ENCODE measurements at regions not wholly inside any gene's neighbourhood (a gene's known extent, or its start where the extent isn't known, plus 50 kb on each side); places are given as distances from the start of the nearest gene placed in this dataset.

DNA sequence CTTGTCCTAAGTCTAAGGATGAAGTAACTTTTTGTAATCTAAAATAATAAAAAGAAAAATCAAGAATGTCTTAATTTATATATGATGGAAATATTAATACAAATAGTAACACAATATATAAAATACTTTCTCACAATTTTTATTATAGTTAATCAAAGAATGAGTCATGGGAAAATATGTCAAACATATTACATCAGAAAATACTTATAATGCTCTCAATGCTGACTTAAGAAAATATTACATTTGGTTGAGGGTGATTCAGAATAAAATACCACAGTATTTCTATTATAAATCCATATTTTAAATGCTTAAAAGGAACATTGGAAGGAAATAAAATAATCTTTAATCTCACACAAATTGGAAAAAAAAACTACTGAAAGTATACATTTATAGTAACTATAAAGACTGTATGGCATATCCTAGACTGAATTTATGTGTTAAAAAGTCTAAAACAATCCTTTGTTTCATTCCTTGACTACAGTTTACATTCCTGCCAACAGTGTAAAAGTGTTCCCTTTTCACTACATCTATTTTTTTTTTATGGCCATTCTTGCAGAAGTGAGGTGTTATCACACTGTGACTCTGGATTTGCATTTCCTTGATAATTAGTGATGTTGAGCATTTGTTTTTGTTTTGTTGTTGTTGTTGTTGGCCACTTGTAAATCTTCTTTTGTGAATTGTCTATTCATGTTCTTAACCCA is 1573.5 kb upstream of the ACVR2A start:
- no peak for DNase-seq (ENCODE audit: low spot score)

GRCh38 chr2:146270618-146271017 is 1574.2 kb upstream of the ACVR2A start:
- DNase-seq (ENCODE audit: low spot score) = no peak

GRCh38 chr2:146267093-146267492 is 1577.7 kb upstream of the ACVR2A start:
- no peak for DNase-seq (ENCODE audit: low spot score)

GRCh38 chr2:146265656-146266055 is 1579.2 kb upstream of the ACVR2A start:
- no peak for DNase-seq (ENCODE audit: low spot score)

DNA sequence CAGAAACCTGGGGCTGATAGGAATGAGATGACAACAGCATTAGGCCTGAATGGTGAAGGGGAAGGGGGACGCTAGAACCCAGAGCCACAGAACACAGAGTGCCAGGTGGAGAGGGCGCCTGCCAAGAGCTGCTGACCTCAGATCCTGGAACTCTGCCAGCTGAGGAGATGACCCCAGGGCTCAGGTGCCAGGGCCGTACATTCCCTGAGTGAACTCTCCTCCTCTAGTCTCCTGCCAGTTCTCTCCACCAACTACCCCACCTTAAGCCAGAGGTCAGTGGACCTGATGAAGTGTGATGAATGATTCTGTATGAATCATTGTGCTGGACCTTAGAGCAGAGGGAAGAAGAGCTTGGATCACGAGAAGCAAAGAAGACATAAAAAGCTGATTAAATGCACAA is 1582.2 kb upstream of the ACVR2A start:
- no peak for DNase-seq (ENCODE audit: low spot score)

DNA sequence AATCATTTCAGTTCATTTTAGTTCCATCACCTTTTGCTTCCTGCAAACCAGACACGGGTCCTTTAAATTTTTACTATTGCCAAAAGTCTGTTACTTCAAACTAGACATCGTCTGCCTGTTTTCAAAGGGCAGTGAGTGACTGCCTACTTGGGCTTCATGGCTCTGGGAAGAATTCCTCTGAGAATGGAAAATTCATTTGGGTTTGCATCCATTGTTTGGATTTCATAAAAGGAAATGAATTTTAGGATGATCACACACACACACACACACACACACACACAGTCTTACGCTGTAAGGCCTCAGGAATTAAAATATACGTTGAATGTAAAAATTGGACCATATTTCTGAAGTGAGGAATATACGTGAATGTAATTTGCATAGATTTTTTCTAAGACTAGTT is 1584.3 kb upstream of the ACVR2A start:
- DNase-seq (ENCODE audit: low spot score) = no peak

DNA sequence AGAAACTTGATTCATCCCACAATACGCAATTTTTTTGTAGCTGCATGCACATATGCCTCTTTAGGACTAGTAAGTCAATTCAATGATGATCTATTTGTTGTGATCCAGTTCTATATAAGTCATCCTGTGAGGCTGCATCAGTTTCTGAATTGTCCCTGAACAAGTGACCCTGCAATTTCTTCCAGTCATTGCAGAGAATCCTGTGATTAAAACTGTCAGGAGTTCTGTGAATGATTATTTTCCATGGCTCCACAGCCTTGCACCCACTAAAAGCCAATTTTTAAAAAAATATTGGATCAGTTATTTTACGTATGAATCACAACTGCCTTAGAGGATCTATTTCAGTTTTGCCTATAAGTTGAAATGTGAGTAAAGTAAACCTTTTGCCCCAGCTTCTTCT is 1585.0 kb upstream of the ACVR2A start:
- DNase-seq (ENCODE audit: low spot score) = no peak

DNA sequence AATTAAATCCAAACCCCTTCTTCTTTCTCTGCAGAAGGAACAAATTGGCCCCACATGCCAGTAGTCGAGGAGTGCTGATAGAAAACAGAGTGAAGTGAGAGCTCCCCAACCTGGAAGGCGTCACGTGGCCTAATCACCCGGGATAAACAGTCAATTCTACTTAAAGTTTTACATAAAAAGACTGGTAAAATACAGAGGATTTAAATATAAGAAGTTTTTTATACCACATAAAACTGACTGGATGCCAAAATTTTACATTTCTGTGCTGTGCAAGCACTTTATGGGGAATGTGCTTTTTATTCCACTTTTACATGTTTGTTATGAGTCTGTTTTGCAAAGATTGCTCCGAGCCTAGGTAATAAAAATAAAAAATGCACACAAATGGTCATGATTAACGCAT is 1586.8 kb upstream of the ACVR2A start:
- DNase-seq (ENCODE audit: low spot score) = no peak

GRCh38 chr2:146252119-146252518 is 1592.7 kb upstream of the ACVR2A start:
- DNase-seq (ENCODE audit: low spot score) = no peak

DNA sequence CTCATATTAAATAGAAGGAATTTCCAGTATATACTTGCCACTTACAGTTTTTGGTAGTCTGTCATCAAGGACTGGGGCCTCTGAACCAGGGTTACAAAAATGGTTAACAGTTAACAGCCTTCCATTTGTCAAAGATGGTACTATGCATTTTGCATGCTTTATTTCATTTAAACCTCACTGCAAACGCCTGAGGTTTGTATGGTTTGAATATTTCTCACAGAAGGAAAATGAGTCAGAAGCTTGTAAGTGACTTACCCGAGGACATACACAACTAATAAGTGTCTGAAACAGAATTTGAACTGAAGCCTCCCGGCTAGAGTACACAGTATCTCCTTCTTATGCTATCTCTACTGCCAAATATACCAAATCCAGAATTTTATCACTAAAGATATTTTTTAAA is 1593.5 kb upstream of the ACVR2A start:
- no peak for DNase-seq (ENCODE audit: low spot score)

DNA sequence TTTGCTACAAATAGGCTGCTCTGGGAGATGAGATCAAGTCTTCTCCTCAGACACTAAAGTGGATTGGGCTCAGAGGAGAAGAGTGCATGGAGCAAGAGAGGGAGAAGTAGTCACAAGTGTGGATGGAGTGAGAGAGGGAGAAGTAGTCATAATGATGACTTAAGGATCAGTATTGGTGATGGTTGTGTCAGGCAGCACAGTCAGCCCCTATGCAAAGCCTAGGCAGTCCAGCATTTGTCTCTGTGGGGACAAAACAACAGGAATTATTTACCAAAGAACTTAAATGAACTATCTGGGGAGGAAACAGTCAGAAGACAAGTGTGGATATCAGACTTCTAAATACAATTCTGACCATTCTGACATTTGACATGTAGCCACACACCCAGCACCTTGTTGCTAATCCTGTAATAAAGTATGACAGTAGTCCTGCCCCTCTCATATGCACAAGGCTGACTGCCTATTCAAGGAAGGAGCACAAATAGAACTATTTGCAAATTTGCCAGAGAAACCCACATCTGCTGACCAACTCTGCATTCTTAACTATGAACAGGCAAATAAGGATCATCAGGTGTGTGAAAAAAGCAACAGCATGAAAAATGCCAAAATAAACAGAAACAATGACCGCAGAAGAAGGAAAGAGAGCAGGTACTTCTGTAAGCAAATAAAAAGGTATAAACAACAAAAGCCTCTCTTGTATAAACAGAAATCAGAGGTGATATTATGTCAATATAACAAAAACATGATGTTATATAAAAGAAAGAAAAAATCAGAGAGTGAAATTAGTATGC is 1597.9 kb upstream of the ACVR2A start:
- DNase-seq (ENCODE audit: low spot score) = no peak

- no peak for DNase-seq (ENCODE audit: low spot score)
Observed at GRCh38 chr2:146246002-146246735, 1598.7 kb upstream of the ACVR2A start.

- DNase-seq (ENCODE audit: low spot score) = no peak
Observed at GRCh38 chr2:146244830-146245229, 1600.0 kb upstream of the ACVR2A start.

- no peak for DNase-seq (ENCODE audit: low spot score)
Observed at GRCh38 chr2:146244131-146244530, 1600.7 kb upstream of the ACVR2A start.

GRCh38 chr2:146241023-146241422 is 1603.8 kb upstream of the ACVR2A start:
- DNase-seq (ENCODE audit: low spot score) = no peak

- no peak for DNase-seq (ENCODE audit: low spot score)
Observed at GRCh38 chr2:146240391-146240790, 1604.4 kb upstream of the ACVR2A start.

GRCh38 chr2:146239392-146240135 is 1605.3 kb upstream of the ACVR2A start:
- no peak for DNase-seq (ENCODE audit: low spot score)

DNA sequence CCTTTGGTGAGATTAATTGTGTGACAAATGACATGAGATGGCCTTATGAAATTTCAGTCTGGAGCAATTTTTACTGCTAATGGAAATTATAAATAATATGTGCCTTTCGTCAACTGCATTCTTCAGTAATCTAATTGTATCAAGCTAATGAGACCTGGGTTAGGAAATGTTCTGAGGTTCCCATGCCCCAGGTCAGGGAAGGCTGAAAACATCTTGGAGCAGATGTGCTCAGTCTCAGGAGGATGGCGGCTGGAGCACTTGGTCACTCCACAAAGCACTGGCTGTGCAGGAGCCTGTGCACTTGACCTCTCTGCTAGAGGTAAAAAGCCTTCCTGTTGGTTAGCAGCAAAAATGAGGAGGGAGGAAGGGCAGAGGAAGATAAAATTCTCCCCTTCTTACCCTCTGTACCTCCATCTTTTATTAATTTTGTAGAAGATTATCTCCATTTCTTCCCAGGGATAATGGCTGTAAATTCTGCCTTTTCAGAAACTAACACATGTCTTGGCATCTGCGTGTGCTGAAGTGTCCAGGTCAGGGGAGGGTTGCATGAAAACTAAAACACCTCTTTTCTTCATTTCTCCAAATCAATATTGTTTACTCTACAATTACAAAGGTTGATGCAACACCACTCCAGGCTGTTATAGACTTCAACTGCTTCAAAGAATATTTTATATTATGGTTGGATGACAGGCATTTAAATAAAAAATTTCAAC is 1606.4 kb upstream of the ACVR2A start:
- no peak for DNase-seq (ENCODE audit: low spot score)

DNA sequence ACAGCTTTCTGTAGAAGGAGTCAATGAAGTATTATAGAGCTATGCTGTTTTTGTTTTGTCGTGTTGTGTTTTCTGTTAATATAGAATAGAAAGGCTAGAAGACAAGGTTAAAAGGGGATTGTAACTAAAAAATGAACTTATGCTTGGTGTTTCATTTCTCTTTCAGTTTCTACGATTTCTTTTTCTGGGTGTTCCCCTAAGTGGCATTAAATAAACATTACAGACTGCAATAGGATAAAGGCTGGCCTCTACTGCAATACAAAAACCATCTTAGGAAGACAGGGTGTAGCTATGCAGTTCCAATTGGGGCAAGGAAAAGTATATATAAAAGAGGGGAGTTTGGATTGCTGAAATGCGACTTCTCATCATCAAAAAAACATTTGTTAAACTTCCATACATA is 1609.7 kb upstream of the ACVR2A start:
- DNase-seq (ENCODE audit: low spot score) = no peak

DNA sequence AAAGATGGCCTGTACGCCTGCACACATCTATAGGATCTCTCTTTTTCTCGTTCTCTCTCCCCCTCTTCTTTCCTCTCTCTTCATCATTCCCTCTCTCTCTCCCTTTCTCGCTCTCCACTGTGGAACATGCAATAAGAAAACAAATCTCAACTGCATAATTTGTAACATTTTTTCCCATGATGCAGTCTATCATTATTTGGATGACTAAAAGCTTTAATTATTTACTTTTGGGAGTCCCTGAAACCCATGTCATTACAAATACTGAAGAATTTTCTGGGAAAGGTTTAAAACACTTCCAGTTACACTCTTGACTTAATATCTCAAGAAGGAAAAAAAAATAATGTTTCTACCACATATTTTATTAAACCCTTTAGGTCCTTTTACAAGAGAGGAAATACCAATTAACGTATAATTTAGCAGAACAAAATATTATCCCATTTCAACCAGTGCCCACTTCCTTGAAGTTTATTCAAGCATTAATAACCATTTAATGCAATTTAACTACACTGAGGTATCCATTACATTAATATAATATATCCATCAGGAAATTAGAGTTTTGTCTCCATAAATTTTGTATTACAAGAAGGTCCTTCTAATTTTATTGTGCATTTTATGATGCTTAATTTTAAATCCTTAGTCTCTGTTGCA is 1615.2 kb upstream of the ACVR2A start:
- DNase-seq (ENCODE audit: low spot score) = no peak

GRCh38 chr2:146228466-146229058 is 1616.3 kb upstream of the ACVR2A start:
- DNase-seq (ENCODE audit: low spot score) = no peak

Data from kidney capillary endothelial cell (primary cell).